SK-N-SH treated with all-trans-retinoic acid at 6 μM for 48 hours (cell line): ENCODE measurements at regions not wholly inside any gene's neighbourhood (a gene's known extent, or its start where the extent isn't known, plus 50 kb on each side); places are given as distances from the start of the nearest gene placed in this dataset.

ENCODE experiments used
- ARNTL ChIP-seq: fragments of 450-650 bp; formaldehyde crosslinking; IDR thresholded peaks from 2 replicates; pipeline ENCODE4 v1.5.0; 2020; ENCODE audit warnings: low read depth, mild to moderate bottlenecking, moderate library complexity, borderline replicate concordance
- BACH2 ChIP-seq: fragments of 250-450 bp; sonication (Bioruptor Pico); IDR thresholded peaks from 2 replicates; pipeline ENCODE4 v1.9.0; 2021; ENCODE audit warnings: mild to moderate bottlenecking, borderline replicate concordance
- CSDC2 ChIP-seq: fragments of 250-450 bp; sonication (Bioruptor Pico); IDR thresholded peaks from 2 replicates; pipeline ENCODE4 v1.5.0; 2020; ENCODE audit warnings: mild to moderate bottlenecking, moderate library complexity
- GLIS3 ChIP-seq: fragments of 250-450 bp; sonication (Bioruptor Pico); IDR thresholded peaks from 2 replicates; pipeline ENCODE4 v1.5.0; 2020; ENCODE audit warnings: mild to moderate bottlenecking, moderate library complexity
- ISL1 ChIP-seq: fragments of 250-450 bp; sonication (Bioruptor Pico); IDR thresholded peaks from 2 replicates; pipeline ENCODE4 v2.1.2; 2022; ENCODE audit warnings: mild to moderate bottlenecking, moderate library complexity
- OSR1 ChIP-seq: fragments of 250-450 bp; sonication (Bioruptor Pico); IDR thresholded peaks from 2 replicates; pipeline ENCODE4 v1.8.0; 2022; ENCODE audit warnings: moderate library complexity, mild to moderate bottlenecking, inconsistent platforms
- PPARA ChIP-seq: fragments of 250-450 bp; sonication (Bioruptor Pico); IDR thresholded peaks from 2 replicates; pipeline ENCODE4 v1.5.0; 2020; ENCODE audit warnings: mild to moderate bottlenecking, borderline replicate concordance
- RARB ChIP-seq: fragments of 250-450 bp; sonication (Bioruptor Pico); IDR thresholded peaks from 2 replicates; pipeline ENCODE4 v1.8.0; 2021; ENCODE audit warnings: mild to moderate bottlenecking, moderate library complexity
- ZNF565 ChIP-seq: fragments of 450-650 bp; formaldehyde crosslinking; conservative IDR thresholded peaks from 2 replicates; pipeline ENCODE4 v1.5.0; 2020; ENCODE audit warnings: low read depth, mild to moderate bottlenecking, moderate library complexity
- TF ChIP-seq, protein P1 (sequence below): fragments of 250-450 bp; sonication (Bioruptor Pico); IDR thresholded peaks from 2 replicates; pipeline ENCODE4 v1.8.0; 2020; ENCODE audit warnings: mild to moderate bottlenecking, moderate library complexity, borderline replicate concordance

- TF ChIP-seq, protein P1, sequence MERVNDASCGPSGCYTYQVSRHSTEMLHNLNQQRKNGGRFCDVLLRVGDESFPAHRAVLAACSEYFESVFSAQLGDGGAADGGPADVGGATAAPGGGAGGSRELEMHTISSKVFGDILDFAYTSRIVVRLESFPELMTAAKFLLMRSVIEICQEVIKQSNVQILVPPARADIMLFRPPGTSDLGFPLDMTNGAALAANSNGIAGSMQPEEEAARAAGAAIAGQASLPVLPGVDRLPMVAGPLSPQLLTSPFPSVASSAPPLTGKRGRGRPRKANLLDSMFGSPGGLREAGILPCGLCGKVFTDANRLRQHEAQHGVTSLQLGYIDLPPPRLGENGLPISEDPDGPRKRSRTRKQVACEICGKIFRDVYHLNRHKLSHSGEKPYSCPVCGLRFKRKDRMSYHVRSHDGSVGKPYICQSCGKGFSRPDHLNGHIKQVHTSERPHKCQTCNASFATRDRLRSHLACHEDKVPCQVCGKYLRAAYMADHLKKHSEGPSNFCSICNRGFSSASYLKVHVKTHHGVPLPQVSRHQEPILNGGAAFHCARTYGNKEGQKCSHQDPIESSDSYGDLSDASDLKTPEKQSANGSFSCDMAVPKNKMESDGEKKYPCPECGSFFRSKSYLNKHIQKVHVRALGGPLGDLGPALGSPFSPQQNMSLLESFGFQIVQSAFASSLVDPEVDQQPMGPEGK (CRISPR knock-in tag) = no peak
- no peak for TF ChIP-seq CSDC2 (CRISPR knock-in tag)
- TF ChIP-seq ZNF565 (CRISPR knock-in tag) = no peak
- no peak for TF ChIP-seq BACH2 (CRISPR knock-in tag)
- TF ChIP-seq ISL1 (CRISPR knock-in tag) = no peak
- TF ChIP-seq RARB (CRISPR knock-in tag) = no peak
- TF ChIP-seq PPARA = no peak
- TF ChIP-seq ARNTL (CRISPR knock-in tag) = no peak
- no peak for TF ChIP-seq OSR1 (CRISPR knock-in tag)
- TF ChIP-seq GLIS3 (CRISPR knock-in tag) = no peak
Observed at GRCh38 chr2:83323038-83323437, 1136.0 kb downstream of the SUCLG1 start.
